K562 (cell line): ENCODE measurements at regions not wholly inside any gene's neighbourhood (a gene's known extent, or its start where the extent isn't known, plus 50 kb on each side); places are given as distances from the start of the nearest gene placed in this dataset.
A peak's percentile ranks its signal among the peaks of the same experiment; 100 is the strongest.

Experiments used
- CC2D1A ChIP-seq: fragments of 450-650 bp; IDR thresholded peaks from 2 replicates; pipeline ENCODE4 v1.6.1; 2017; ENCODE audit warnings: mild to moderate bottlenecking
- DACH1 ChIP-seq: fragments of 450-650 bp; IDR thresholded peaks from 2 replicates; pipeline ENCODE4 v1.6.1; 2018; ENCODE audit not compliant: partially characterized antibody
- DIDO1 ChIP-seq: fragments of 450-650 bp; IDR thresholded peaks from 2 replicates; pipeline ENCODE4 v1.6.1; 2016; ENCODE audit warnings: low read depth, missing biosample characterization, missing genetic modification characterization
- EGR1 ChIP-seq: fragments of 450-650 bp; conservative IDR thresholded peaks from 2 replicates; pipeline ENCODE4 v1.6.1; 2017; ENCODE audit warnings: mild to moderate bottlenecking
- HDAC1 ChIP-seq, 2 experiments: fragments of 450-650 bp; IDR thresholded peaks; 2 replicates each; pipeline ENCODE4 v1.6.1; 2016 to 2017; ENCODE audit warnings: inconsistent platforms in 1 of 2, mild to moderate bottlenecking in 1 of 2, moderate library complexity in 1 of 2
- MTF1 ChIP-seq: fragments of 250-450 bp; sonication (Bioruptor Pico); IDR thresholded peaks from 2 replicates; pipeline ENCODE4 v1.9.0; 2021; ENCODE audit warnings: moderate library complexity, mild to moderate bottlenecking, inconsistent platforms, borderline replicate concordance
- NEUROD1 ChIP-seq: fragments of 150-350 bp; IDR thresholded peaks from 2 replicates; pipeline ENCODE4 v1.6.1; 2014; ENCODE audit warnings: borderline replicate concordance, low read length, low read depth; ENCODE audit not compliant: partially characterized antibody
- NR4A1 ChIP-seq, 2 experiments: fragments of 250-450 bp in 1 of 2; fragments of 450-650 bp in 1 of 2; sonication (Bioruptor Pico) in 1 of 2; IDR thresholded peaks; 2 replicates each; pipeline versions ENCODE4 v1.4.0 to v1.6.1; 2016 to 2020; ENCODE audit warnings: mild to moderate bottlenecking in 2 of 2, missing compliant biosample characterization in 1 of 2, missing genetic modification characterization in 1 of 2, moderate library complexity in 1 of 2
- RB1 ChIP-seq: fragments of 450-650 bp; IDR thresholded peaks from 2 replicates; pipeline ENCODE4 v1.6.1; 2017; ENCODE audit warnings: low read depth, mild to moderate bottlenecking
- RBM39 ChIP-seq: fragments of 200-400 bp; formaldehyde crosslinking; optimal IDR thresholded peaks from 2 replicates; pipeline ENCODE3; 2018; ENCODE audit warnings: low read depth, low read length
- RUNX1 ChIP-seq: sonication (generic); IDR thresholded peaks from 2 replicates; pipeline ENCODE4 v1.6.1; 2016; ENCODE audit warnings: antibody characterized with exemption, low read depth
- SETDB1 ChIP-seq: IDR thresholded peaks from one replicate; pipeline ENCODE4 v1.6.1; 2012; ENCODE audit warnings: low read length, control low read depth, inconsistent platforms
- SREBF2 ChIP-seq: sonication (generic); formaldehyde crosslinking; IDR thresholded peaks from 2 replicates; pipeline ENCODE4 v1.4.0; 2020; ENCODE audit warnings: mild to moderate bottlenecking, missing genetic modification reagents
- TARDBP ChIP-seq: fragments of 450-650 bp; IDR thresholded peaks from 2 replicates; pipeline ENCODE4 v1.6.1; 2016
- TOE1 ChIP-seq, 2 experiments: fragments of 450-650 bp in 1 of 2; sonication (generic) in 1 of 2; formaldehyde crosslinking in 1 of 2; IDR thresholded peaks; 2 replicates each; pipeline versions ENCODE4 v1.7.1 to v1.8.0; 2016 to 2022; ENCODE audit warnings: borderline replicate concordance in 2 of 2, mild to moderate bottlenecking in 2 of 2, antibody characterized with exemption in 1 of 2, inconsistent platforms in 1 of 2, low read depth in 1 of 2, missing genetic modification reagents in 1 of 2, moderate library complexity in 1 of 2
- TRIM24 ChIP-seq, 2 experiments: fragments of 450-650 bp; IDR thresholded peaks; 2 replicates each; pipeline ENCODE4 v1.6.1; 2016
- ZFP36 ChIP-seq: fragments of 150-350 bp; IDR thresholded peaks from 2 replicates; pipeline ENCODE4 v1.6.1; 2018; ENCODE audit warnings: low read length, low read depth; ENCODE audit not compliant: partially characterized antibody
- ZFX ChIP-seq: sonication (generic); formaldehyde crosslinking; IDR thresholded peaks from 2 replicates; pipeline ENCODE4 v1.8.0; 2022; ENCODE audit warnings: mild to moderate bottlenecking, missing genetic modification reagents, moderate library complexity
- ZNF253 ChIP-seq: fragments of 250-450 bp; sonication (Bioruptor Pico); conservative IDR thresholded peaks from 2 replicates; pipeline ENCODE4 v1.6.1; 2021; ENCODE audit warnings: mild to moderate bottlenecking
- TF ChIP-seq, protein P1 (sequence below): fragments of 250-450 bp; sonication (Bioruptor Pico); IDR thresholded peaks from 2 replicates; pipeline ENCODE4 v1.4.0; 2020; ENCODE audit warnings: mild to moderate bottlenecking, moderate library complexity, borderline replicate concordance
- TF ChIP-seq, protein P2 (sequence below), 2 experiments: fragments of 150-350 bp in 1 of 2; IDR thresholded peaks; 2 replicates each; pipeline ENCODE4 v1.6.1; 2012 to 2016; ENCODE audit warnings: low read depth in 2 of 2, low read length in 2 of 2, mild to moderate bottlenecking in 1 of 2, moderate library complexity in 1 of 2

DNA sequence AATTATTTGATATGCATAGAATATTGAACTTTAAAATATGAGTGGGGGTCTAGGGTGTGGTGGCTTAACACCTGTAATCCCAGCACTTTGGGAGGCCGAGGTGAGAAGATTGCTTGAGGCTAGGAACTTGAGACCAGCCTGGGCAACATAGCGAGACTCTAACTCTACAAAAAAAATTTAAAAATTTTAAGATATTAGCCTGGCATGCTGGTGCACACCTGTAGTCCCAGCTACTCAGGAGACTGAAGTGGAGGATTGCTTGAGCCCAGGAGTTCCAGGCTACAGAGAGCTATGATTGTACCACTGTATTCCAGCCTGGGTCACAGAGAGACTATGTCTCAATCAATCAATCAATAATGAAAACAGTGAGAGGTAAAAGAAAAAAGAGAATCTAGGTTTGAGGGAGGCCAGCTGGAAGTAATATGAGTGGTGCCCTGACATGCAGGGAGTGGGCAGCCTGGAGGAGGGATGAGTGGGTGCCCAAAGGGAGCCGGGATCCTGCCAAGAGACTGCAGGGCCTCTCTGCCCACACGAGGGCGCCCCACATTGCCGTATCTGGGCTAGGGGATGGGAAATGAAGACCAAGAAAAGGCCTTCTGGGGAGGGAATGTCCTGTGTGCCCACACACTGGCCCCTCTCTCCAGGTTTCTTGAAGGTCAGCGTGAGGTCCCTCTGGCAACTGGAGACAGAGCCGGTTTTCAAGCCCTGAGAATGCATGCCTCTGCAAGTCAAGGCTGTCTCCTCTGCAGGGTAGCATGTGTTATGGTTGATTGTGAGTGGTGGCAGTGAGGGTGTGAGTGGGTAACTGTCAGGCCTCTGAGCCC, 93.9 kb upstream of the PPM1J start (continued):
- TF ChIP-seq, protein P1, sequence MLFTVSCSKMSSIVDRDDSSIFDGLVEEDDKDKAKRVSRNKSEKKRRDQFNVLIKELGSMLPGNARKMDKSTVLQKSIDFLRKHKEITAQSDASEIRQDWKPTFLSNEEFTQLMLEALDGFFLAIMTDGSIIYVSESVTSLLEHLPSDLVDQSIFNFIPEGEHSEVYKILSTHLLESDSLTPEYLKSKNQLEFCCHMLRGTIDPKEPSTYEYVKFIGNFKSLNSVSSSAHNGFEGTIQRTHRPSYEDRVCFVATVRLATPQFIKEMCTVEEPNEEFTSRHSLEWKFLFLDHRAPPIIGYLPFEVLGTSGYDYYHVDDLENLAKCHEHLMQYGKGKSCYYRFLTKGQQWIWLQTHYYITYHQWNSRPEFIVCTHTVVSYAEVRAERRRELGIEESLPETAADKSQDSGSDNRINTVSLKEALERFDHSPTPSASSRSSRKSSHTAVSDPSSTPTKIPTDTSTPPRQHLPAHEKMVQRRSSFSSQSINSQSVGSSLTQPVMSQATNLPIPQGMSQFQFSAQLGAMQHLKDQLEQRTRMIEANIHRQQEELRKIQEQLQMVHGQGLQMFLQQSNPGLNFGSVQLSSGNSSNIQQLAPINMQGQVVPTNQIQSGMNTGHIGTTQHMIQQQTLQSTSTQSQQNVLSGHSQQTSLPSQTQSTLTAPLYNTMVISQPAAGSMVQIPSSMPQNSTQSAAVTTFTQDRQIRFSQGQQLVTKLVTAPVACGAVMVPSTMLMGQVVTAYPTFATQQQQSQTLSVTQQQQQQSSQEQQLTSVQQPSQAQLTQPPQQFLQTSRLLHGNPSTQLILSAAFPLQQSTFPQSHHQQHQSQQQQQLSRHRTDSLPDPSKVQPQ (CRISPR knock-in tag) = no peak
- peak; percentile 39 for TF ChIP-seq ZFP36
- TF ChIP-seq ZNF253 (CRISPR knock-in tag) = no peak
- 0 out of 2 replicates have a peak, but pooled peaks have one; percentile 20 for TF ChIP-seq RUNX1
- TF ChIP-seq HDAC1 (IDR thresholded peaks at IDR 0.05) = 0 out of 4 replicates have a peak, but pooled peaks of 1 of the 2 experiments have one; percentile 15
- TF ChIP-seq SETDB1 = no peak
- TF ChIP-seq SREBF2 (CRISPR knock-in tag) = no peak
- no peak for TF ChIP-seq DIDO1 (tag)
- no peak for TF ChIP-seq RBM39
- TF ChIP-seq EGR1 = peak; percentile 57; the same call in 1 of the 2 replicates
- TF ChIP-seq TRIM24 (IDR thresholded peaks at IDR 0.05) = 0 out of 4 replicates have a peak, but pooled peaks of 1 of the 2 experiments have one; percentile 13
- TF ChIP-seq, protein P2, sequence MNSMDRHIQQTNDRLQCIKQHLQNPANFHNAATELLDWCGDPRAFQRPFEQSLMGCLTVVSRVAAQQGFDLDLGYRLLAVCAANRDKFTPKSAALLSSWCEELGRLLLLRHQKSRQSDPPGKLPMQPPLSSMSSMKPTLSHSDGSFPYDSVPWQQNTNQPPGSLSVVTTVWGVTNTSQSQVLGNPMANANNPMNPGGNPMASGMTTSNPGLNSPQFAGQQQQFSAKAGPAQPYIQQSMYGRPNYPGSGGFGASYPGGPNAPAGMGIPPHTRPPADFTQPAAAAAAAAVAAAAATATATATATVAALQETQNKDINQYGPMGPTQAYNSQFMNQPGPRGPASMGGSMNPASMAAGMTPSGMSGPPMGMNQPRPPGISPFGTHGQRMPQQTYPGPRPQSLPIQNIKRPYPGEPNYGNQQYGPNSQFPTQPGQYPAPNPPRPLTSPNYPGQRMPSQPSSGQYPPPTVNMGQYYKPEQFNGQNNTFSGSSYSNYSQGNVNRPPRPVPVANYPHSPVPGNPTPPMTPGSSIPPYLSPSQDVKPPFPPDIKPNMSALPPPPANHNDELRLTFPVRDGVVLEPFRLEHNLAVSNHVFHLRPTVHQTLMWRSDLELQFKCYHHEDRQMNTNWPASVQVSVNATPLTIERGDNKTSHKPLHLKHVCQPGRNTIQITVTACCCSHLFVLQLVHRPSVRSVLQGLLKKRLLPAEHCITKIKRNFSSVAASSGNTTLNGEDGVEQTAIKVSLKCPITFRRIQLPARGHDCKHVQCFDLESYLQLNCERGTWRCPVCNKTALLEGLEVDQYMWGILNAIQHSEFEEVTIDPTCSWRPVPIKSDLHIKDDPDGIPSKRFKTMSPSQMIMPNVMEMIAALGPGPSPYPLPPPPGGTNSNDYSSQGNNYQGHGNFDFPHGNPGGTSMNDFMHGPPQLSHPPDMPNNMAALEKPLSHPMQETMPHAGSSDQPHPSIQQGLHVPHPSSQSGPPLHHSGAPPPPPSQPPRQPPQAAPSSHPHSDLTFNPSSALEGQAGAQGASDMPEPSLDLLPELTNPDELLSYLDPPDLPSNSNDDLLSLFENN (IDR thresholded peaks at IDR 0.05; ENCODE audit: low read depth in 2 of 2, low read length in 2 of 2) = peak in 1 of 2 experiments; percentile 42; a peak in 1 of 4 replicates
- peak; percentile 83 for TF ChIP-seq CC2D1A
- no peak for TF ChIP-seq MTF1 (CRISPR knock-in tag)
- TF ChIP-seq DACH1 = no peak
- peak; percentile 53; the same call in 1 of the 2 replicates for TF ChIP-seq RB1
- TF ChIP-seq TOE1 (IDR thresholded peaks at IDR 0.05; ENCODE audit: borderline replicate concordance) = peak; percentile 42; the same call in 1 of the 2 replicates
- no peak for TF ChIP-seq TOE1 (CRISPR knock-in tag; IDR thresholded peaks at IDR 0.05; ENCODE audit: borderline replicate concordance, low read depth)
- peak; percentile 39; the same call in 1 of the 2 replicates for TF ChIP-seq ZFX
- TF ChIP-seq NEUROD1 = peak; percentile 27
- no peak for TF ChIP-seq TARDBP
- TF ChIP-seq NR4A1 (CRISPR knock-in tag; IDR thresholded peaks at IDR 0.05) = no peak
- TF ChIP-seq NR4A1 (tag; IDR thresholded peaks at IDR 0.05) = peak; percentile 47; the same call in 1 of the 2 replicates
